HG02970 (cell line): ENCODE measurements at regions not wholly inside any gene's neighbourhood (a gene's known extent, or its start where the extent isn't known, plus 50 kb on each side); places are given as distances from the start of the nearest gene placed in this dataset.

Source experiments
- ATAC-seq: cut with Tn5 transposase; IDR thresholded peaks from one replicate; pipeline ENCODE4 v1.9.1; 2021; ENCODE audit warnings: mild to moderate bottlenecking, moderate library complexity, moderate number of reproducible peaks; ENCODE audit not compliant: unreplicated experiment, low FRiP score

GRCh38 chr2:516944-517343 is 160.3 kb downstream of the TMEM18 start:
- no peak for ATAC-seq

GRCh38 chr2:516131-516530 is 161.1 kb downstream of the TMEM18 start:
- ATAC-seq, result no peak

- ATAC-seq, result no peak
Observed at GRCh38 chr2:515441-516127, 161.6 kb downstream of the TMEM18 start.

GRCh38 chr2:513981-514706 is 163.1 kb downstream of the TMEM18 start:
- no peak for ATAC-seq

GRCh38 chr2:510839-511238 is 166.4 kb downstream of the TMEM18 start:
- ATAC-seq, result no peak

GRCh38 chr2:509888-510287 is 167.3 kb downstream of the TMEM18 start:
- ATAC-seq, result no peak

GRCh38 chr2:508121-508520 is 169.1 kb downstream of the TMEM18 start:
- ATAC-seq, result no peak

- no peak for ATAC-seq
Observed at GRCh38 chr2:506866-507265, 170.3 kb downstream of the TMEM18 start.

- ATAC-seq, result no peak
Observed at GRCh38 chr2:506451-506850, 170.8 kb downstream of the TMEM18 start.

- ATAC-seq, result no peak
Observed at GRCh38 chr2:505941-506340, 171.3 kb downstream of the TMEM18 start.

GRCh38 chr2:503288-503999 is 173.8 kb downstream of the TMEM18 start:
- ATAC-seq, result no peak

GRCh38 chr2:502831-503230 is 174.4 kb downstream of the TMEM18 start:
- no peak for ATAC-seq

GRCh38 chr2:501667-502066 is 175.5 kb downstream of the TMEM18 start:
- no peak for ATAC-seq

- ATAC-seq, result no peak
Observed at GRCh38 chr2:501130-501529, 176.1 kb downstream of the TMEM18 start.

- ATAC-seq, result no peak
Observed at GRCh38 chr2:499726-500125, 177.5 kb downstream of the TMEM18 start.

GRCh38 chr2:498493-499178 is 178.6 kb downstream of the TMEM18 start:
- ATAC-seq, result no peak

GRCh38 chr2:497770-498492 is 179.3 kb downstream of the TMEM18 start:
- no peak for ATAC-seq

- ATAC-seq, result no peak
Observed at GRCh38 chr2:496729-497128, 180.5 kb downstream of the TMEM18 start.

- ATAC-seq, result no peak
Observed at GRCh38 chr2:495745-496275, 181.4 kb downstream of the TMEM18 start.

- ATAC-seq, result no peak
Observed at GRCh38 chr2:494853-495252, 182.4 kb downstream of the TMEM18 start.
